ENCODE measurements at regions not wholly inside any gene's neighbourhood (a gene's known extent, or its start where the extent isn't known, plus 50 kb on each side); places are given as distances from the start of the nearest gene placed in this dataset.

DNA sequence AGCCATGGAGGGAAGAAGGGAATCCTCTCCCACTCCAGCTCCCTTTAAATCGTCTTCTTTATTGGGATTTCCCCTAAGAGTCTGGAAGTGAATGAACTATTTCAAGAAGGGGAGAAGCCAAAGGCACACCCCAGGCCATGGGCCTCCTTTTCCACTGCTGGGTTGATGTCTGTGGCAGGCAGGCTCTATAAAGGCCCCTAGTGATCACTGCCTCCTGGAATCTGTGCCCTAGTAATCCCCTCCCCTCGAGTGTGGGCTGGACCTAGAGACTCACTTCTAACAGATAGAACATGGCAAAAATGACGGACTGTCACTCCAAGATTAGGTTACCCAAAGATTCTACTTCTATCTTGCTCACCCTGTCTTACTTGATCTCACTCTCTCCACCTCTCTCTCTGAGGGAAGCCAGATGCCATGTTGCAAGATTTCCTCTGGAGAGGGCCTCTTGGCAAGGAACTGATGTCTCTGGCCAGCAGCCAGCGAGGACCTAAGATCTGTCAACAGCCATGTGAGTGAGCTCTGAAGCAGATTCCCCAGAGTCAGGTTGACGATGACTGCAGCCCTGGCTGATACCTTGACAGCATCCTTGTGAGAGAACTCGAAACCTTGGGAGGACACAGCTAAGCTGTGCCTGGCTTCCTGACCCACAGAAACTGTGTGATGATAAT is 444.8 kb downstream of the SOX6 start:
- no peak overlapping the region for H3K14ac ChIP-seq (ENCODE audit: insufficient read depth, low read length)
- Mint-ChIP-seq H3K9me3 (no peaks in the 10 kb centered on the region), H3K27me3 (ENCODE audit: low read depth) (peaks cover 10% of the 10 kb centered on the region), H3K4me3 (no peak overlapping the region), H3K27ac (0 out of 7 replicates have a peak overlapping the region, but pooled peaks of 1 of the 3 experiments have one; percentile 20), H3K36me3 (ENCODE audit: insufficient read depth in 1 of 3, low read depth in 3 of 3) (no peaks in the 10 kb centered on the region), H3K4me1 (peaks cover 0 to 2% of the 10 kb centered on the region in 2 experiments; a peak in 1 of 4 replicates)
- no peak overlapping the region for H3K23ac ChIP-seq (ENCODE audit: insufficient read length, low read depth, low read length)
- no peak overlapping the region for H4K5ac ChIP-seq (ENCODE audit: insufficient read length, low read depth, low read length)
- H2BK20ac ChIP-seq (ENCODE audit: low read depth, low read length, poor library complexity, severe bottlenecking): no peak overlapping the region
- H3K18ac ChIP-seq (ENCODE audit: insufficient read length, low read depth, low read length): no peak overlapping the region
- no peaks in the 10 kb centered on the region for H4K20me1 ChIP-seq (ENCODE audit: control insufficient read depth, insufficient read depth, insufficient read length)
- H4K8ac ChIP-seq (replicated peaks; ENCODE audit: insufficient read length, low read depth, low read length): no peak overlapping the region
- H3K79me1 ChIP-seq (ENCODE audit: insufficient read depth, low read depth, low read length, poor library complexity, severe bottlenecking): no peaks in the 10 kb centered on the region
- H3K4me2 ChIP-seq (ENCODE audit: insufficient read depth, insufficient read length, low read length): no peak overlapping the region
- no peaks in the 10 kb centered on the region for H3K27me3 ChIP-seq (ENCODE audit: insufficient read depth, low read length)
- no peaks in the 10 kb centered on the region for H3K79me2 ChIP-seq (ENCODE audit: insufficient read depth, low read length)
- H4K91ac ChIP-seq (ENCODE audit: insufficient read length, low read depth, low read length): no peak overlapping the region
- no peaks in the 10 kb centered on the region for H3K9me3 ChIP-seq (ENCODE audit: control insufficient read depth, low read depth, low read length)
- H2BK12ac ChIP-seq (ENCODE audit: insufficient read length, low read depth, low read length): no peak overlapping the region
- H3K56ac ChIP-seq (ENCODE audit: insufficient read length, low read depth, low read length): no peak overlapping the region
- no peak overlapping the region for H2BK15ac ChIP-seq (ENCODE audit: low read depth, low read length)
- no peak overlapping the region for H2BK120ac ChIP-seq (ENCODE audit: low read depth, low read length, poor library complexity, severe bottlenecking)
- H2AK5ac ChIP-seq (ENCODE audit: insufficient read length, low read length): no peak overlapping the region
- WGBS (ENCODE audit: extremely low coverage, insufficient read length, low lambda C conversion rate): no CpG with 5 or more reads among the region's 6 CpGs
- no peak for TF ChIP-seq CTCF (conservative IDR thresholded peaks at IDR 0.05)
- no peaks in the 10 kb centered on the region for H3K23me2 ChIP-seq (ENCODE audit: insufficient read length, low read depth, low read length, poor library complexity, severe bottlenecking)
- H2BK5ac ChIP-seq (ENCODE audit: insufficient read length, low read length): no peak overlapping the region
- H3K9ac ChIP-seq (ENCODE audit: extremely low read depth, insufficient read length, low read length): no peak overlapping the region
- no peaks in the 10 kb centered on the region for H3K4me1 ChIP-seq (ENCODE audit: insufficient read depth, low read length)
- no peak overlapping the region for H2AFZ ChIP-seq (ENCODE audit: low read length)
- H3K27ac ChIP-seq (ENCODE audit: insufficient read length, low read depth, low read length): no peak overlapping the region
- H3T11ph ChIP-seq (ENCODE audit: low read length): no peak overlapping the region
- H3K4ac ChIP-seq (ENCODE audit: low read depth, low read length): no peak overlapping the region
- no peak for DNase-seq

Measured in H9 (cell line).